HepG2 (cell line): ENCODE measurements at regions not wholly inside any gene's neighbourhood (a gene's known extent, or its start where the extent isn't known, plus 50 kb on each side); places are given as distances from the start of the nearest gene placed in this dataset.
A peak's percentile ranks its signal among the peaks of the same experiment; 100 is the strongest.

Experiments
- CEBPG ChIP-seq: IDR thresholded peaks from 2 replicates; pipeline ENCODE4 v1.6.1; 2016
- CHD4 ChIP-seq: fragments of 200-600 bp; sonication (generic); IDR thresholded peaks from 2 replicates; pipeline ENCODE4 v1.7.0; 2017; ENCODE audit warnings: mild to moderate bottlenecking, low read length, borderline replicate concordance
- GABPA ChIP-seq, 2 experiments: IDR thresholded peaks; 2 replicates each; pipeline ENCODE4 v1.6.1; 2011 to 2016; ENCODE audit warnings: low read depth in 2 of 2, low read length in 1 of 2, missing biosample characterization in 1 of 2, missing genetic modification characterization in 1 of 2
- GATAD2A ChIP-seq: IDR thresholded peaks from 2 replicates; pipeline ENCODE4 v1.6.1; 2016
- HIVEP1 ChIP-seq: sonication (generic); formaldehyde crosslinking; IDR thresholded peaks from 2 replicates; pipeline ENCODE4 v1.4.0; 2020; ENCODE audit warnings: mild to moderate bottlenecking, missing genetic modification reagents
- KMT2B ChIP-seq: IDR thresholded peaks from 2 replicates; pipeline ENCODE4 v1.6.1; 2016; ENCODE audit warnings: missing genetic modification reagents, missing compliant biosample characterization
- MAFF ChIP-seq: IDR thresholded peaks from 2 replicates; pipeline ENCODE4 v1.6.1; 2011; ENCODE audit warnings: low read depth, low read length, improper control_type of control experiment
- MED1 ChIP-seq: sonication (generic); formaldehyde crosslinking; IDR thresholded peaks from 2 replicates; pipeline ENCODE4 v1.4.0; 2020; ENCODE audit warnings: missing genetic modification reagents
- NR2F1 ChIP-seq, 2 experiments: fragments of 450-650 bp in 1 of 2; formaldehyde crosslinking in 1 of 2; IDR thresholded peaks; 2 replicates each; pipeline versions ENCODE4 v1.5.0 to v1.6.1; 2016 to 2020; ENCODE audit warnings: mild to moderate bottlenecking in 1 of 2, missing compliant biosample characterization in 1 of 2, missing genetic modification reagents in 1 of 2, moderate library complexity in 1 of 2
- PHF20 ChIP-seq: sonication (generic); formaldehyde crosslinking; IDR thresholded peaks from 2 replicates; pipeline ENCODE4 v1.5.0; 2020; ENCODE audit warnings: mild to moderate bottlenecking, missing genetic modification reagents
- PHF21A ChIP-seq: sonication (generic); formaldehyde crosslinking; IDR thresholded peaks from 2 replicates; pipeline ENCODE4 v1.5.0; 2020; ENCODE audit warnings: mild to moderate bottlenecking, missing genetic modification reagents
- SIX1 ChIP-seq: sonication (generic); formaldehyde crosslinking; IDR thresholded peaks from 2 replicates; pipeline ENCODE4 v1.4.0; 2020; ENCODE audit warnings: missing genetic modification reagents, borderline replicate concordance
- ZNF124 ChIP-seq: sonication (generic); formaldehyde crosslinking; IDR thresholded peaks from 2 replicates; pipeline ENCODE4 v1.4.0; 2020; ENCODE audit warnings: missing genetic modification reagents
- ZNF569 ChIP-seq: sonication (generic); formaldehyde crosslinking; IDR thresholded peaks from 2 replicates; pipeline ENCODE4 v1.5.0; 2020; ENCODE audit warnings: mild to moderate bottlenecking, missing genetic modification reagents, moderate library complexity, borderline replicate concordance
- ZNF644 ChIP-seq: IDR thresholded peaks from 2 replicates; pipeline ENCODE4 v1.6.1; 2016; ENCODE audit warnings: low read depth
- ZNF792 ChIP-seq: IDR thresholded peaks from 2 replicates; pipeline ENCODE4 v1.6.1; 2016
- ZNF816 ChIP-seq: sonication (generic); formaldehyde crosslinking; IDR thresholded peaks from 2 replicates; pipeline ENCODE4 v1.8.0; 2022; ENCODE audit warnings: missing genetic modification reagents, mild to moderate bottlenecking, borderline replicate concordance
- TF ChIP-seq, protein P1 (sequence below): sonication (generic); formaldehyde crosslinking; IDR thresholded peaks from 2 replicates; pipeline ENCODE4 v1.5.1; 2020; ENCODE audit warnings: mild to moderate bottlenecking, missing genetic modification reagents
- TF ChIP-seq, protein P2 (sequence below): sonication (generic); formaldehyde crosslinking; IDR thresholded peaks from 2 replicates; pipeline ENCODE4 v1.8.0; 2023; ENCODE audit warnings: mild to moderate bottlenecking, missing genetic modification reagents
- TF ChIP-seq, protein P3 (sequence below): sonication (generic); formaldehyde crosslinking; IDR thresholded peaks from 2 replicates; pipeline ENCODE4 v1.5.1; 2020; ENCODE audit warnings: mild to moderate bottlenecking, missing genetic modification reagents, borderline replicate concordance
- TF ChIP-seq, protein P4 (sequence below): sonication (generic); formaldehyde crosslinking; IDR thresholded peaks from 2 replicates; pipeline ENCODE4 v1.4.0; 2020; ENCODE audit warnings: mild to moderate bottlenecking, missing genetic modification reagents
- TF ChIP-seq, protein P5 (sequence below): IDR thresholded peaks from 2 replicates; pipeline ENCODE4 v1.6.1; 2018; ENCODE audit warnings: missing genetic modification reagents, mild to moderate bottlenecking, missing compliant biosample characterization

DNA sequence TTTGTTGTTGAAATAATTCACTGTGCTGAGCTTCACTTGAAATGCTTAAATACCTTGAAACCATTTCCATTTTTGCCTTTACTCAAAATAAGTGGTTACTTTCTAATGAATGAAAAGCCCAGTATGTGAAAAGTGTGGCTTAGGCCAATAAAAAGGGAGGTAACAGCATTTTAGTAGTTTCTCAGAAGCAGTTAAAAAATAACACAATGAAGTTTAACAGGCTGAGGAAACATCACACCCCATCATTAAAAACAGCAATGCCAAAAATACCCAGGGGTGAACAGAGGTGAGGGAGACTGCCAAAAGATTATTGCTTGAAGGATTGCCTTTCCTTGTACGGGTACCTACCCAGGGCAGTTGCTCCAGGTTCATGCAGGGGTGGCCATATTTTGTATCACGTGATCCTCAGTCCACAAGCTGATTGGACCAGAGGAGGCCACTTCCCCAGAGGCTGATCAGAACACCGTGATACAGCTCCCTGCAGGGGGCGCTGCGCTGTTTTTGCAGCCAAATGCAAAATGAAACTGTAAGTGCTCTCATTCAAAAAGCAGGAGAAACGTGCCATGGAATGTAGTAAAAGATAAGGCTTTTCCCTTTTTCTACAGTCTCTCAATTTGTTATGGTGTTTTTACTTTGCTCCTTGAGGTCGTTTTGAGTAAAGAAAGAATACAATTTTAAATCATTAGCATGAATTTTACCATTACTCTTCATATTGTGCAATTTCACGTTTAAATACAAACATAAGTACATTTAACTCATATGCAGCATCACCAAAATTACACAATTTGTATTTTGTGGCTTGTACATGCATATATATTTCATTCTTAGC is 70.2 kb upstream of the SH3BP4 start (continued):
- TF ChIP-seq SIX1 (peak; percentile 55; the same call in 1 of the 2 replicates), ZNF124 (peak; percentile 85; the same call in 1 of the 2 replicates), ZNF816 (no peak), GABPA (IDR thresholded peaks at IDR 0.05; ENCODE audit: low read depth, low read length) (no peak), GABPA (CRISPR knock-in tag; IDR thresholded peaks at IDR 0.05; ENCODE audit: low read depth) (peak; percentile 24; the same call in 1 of the 2 replicates), MED1 (CRISPR knock-in tag) (peak; percentile 93), NR2F1 (CRISPR knock-in tag; IDR thresholded peaks at IDR 0.05) (peak in 1 of 2 experiments; percentile 53; a peak in 2 of 4 replicates), ZNF569 (CRISPR knock-in tag) (no peak), CEBPG (peak; percentile 59), ZNF792 (CRISPR knock-in tag) (peak; percentile 77; the same call in 1 of the 2 replicates), CHD4 (peak; percentile 29; the same call in 1 of the 2 replicates), KMT2B (CRISPR knock-in tag) (peak; percentile 85), ZNF644 (CRISPR knock-in tag) (peak; percentile 93), PHF20 (peak; percentile 73), HIVEP1 (CRISPR knock-in tag) (no peak), PHF21A (CRISPR knock-in tag) (peak; percentile 66; the same call in 1 of the 2 replicates), MAFF (peak; percentile 40; the same call in 1 of the 2 replicates), GATAD2A (CRISPR knock-in tag) (peak; percentile 85)
- TF ChIP-seq, protein P1, sequence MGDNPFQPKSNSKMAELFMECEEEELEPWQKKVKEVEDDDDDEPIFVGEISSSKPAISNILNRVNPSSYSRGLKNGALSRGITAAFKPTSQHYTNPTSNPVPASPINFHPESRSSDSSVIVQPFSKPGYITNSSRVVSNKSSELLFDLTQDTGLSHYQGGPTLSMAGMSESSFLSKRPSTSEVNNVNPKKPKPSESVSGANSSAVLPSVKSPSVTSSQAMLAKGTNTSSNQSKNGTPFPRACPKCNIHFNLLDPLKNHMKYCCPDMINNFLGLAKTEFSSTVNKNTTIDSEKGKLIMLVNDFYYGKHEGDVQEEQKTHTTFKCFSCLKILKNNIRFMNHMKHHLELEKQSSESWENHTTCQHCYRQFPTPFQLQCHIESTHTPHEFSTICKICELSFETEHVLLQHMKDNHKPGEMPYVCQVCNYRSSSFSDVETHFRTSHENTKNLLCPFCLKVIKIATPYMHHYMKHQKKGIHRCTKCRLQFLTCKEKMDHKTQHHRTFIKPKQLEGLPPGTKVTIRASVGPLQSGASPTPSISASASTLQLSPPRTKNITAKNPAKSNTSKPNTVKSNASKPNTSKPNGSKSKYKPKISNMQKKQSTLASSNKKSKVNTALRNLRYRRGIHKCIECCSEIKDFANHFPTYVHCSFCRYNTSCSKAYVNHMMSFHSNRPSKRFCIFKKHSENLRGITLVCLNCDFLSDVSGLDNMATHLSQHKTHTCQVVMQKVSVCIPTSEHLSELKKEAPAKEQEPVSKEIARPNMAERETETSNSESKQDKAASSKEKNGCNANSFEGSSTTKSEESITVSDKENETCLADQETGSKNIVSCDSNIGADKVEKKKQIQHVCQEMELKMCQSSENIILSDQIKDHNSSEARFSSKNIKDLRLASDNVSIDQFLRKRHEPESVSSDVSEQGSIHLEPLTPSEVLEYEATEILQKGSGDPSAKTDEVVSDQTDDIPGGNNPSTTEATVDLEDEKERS (CRISPR knock-in tag) = peak; percentile 84
- TF ChIP-seq, protein P2, sequence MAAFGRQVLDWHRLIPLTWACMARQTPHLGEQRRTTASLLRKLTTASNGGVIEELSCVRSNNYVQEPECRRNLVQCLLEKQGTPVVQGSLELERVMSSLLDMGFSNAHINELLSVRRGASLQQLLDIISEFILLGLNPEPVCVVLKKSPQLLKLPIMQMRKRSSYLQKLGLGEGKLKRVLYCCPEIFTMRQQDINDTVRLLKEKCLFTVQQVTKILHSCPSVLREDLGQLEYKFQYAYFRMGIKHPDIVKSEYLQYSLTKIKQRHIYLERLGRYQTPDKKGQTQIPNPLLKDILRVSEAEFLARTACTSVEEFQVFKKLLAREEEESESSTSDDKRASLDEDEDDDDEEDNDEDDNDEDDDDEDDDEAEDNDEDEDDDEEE (CRISPR knock-in tag) = peak; percentile 39; the same call in 1 of the 2 replicates
- TF ChIP-seq, protein P3, sequence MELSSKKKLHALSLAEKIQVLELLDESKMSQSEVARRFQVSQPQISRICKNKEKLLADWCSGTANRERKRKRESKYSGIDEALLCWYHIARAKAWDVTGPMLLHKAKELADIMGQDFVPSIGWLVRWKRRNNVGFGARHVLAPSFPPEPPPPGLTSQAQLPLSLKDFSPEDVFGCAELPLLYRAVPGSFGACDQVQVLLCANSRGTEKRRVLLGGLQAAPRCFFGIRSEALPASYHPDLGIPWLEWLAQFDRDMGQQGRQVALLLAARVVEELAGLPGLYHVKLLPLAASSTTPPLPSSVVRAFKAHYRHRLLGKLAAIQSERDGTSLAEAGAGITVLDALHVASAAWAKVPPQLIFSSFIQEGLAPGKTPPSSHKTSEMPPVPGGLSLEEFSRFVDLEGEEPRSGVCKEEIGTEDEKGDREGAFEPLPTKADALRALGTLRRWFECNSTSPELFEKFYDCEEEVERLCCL (CRISPR knock-in tag) = 0 out of 2 replicates have a peak, but pooled peaks have one; percentile 49
- TF ChIP-seq, protein P4, sequence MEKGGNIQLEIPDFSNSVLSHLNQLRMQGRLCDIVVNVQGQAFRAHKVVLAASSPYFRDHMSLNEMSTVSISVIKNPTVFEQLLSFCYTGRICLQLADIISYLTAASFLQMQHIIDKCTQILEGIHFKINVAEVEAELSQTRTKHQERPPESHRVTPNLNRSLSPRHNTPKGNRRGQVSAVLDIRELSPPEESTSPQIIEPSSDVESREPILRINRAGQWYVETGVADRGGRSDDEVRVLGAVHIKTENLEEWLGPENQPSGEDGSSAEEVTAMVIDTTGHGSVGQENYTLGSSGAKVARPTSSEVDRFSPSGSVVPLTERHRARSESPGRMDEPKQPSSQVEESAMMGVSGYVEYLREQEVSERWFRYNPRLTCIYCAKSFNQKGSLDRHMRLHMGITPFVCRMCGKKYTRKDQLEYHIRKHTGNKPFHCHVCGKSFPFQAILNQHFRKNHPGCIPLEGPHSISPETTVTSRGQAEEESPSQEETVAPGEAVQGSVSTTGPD (CRISPR knock-in tag) = no peak
- TF ChIP-seq, protein P5, sequence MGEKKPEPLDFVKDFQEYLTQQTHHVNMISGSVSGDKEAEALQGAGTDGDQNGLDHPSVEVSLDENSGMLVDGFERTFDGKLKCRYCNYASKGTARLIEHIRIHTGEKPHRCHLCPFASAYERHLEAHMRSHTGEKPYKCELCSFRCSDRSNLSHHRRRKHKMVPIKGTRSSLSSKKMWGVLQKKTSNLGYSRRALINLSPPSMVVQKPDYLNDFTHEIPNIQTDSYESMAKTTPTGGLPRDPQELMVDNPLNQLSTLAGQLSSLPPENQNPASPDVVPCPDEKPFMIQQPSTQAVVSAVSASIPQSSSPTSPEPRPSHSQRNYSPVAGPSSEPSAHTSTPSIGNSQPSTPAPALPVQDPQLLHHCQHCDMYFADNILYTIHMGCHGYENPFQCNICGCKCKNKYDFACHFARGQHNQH (CRISPR knock-in tag) = peak; percentile 72; the same call in 1 of the 2 replicates
